ENCODE measurements at regions not wholly inside any gene's neighbourhood (a gene's known extent, or its start where the extent isn't known, plus 50 kb on each side); places are given as distances from the start of the nearest gene placed in this dataset.
"Not testable (repeated sequence)": the region's sequence is repeated elsewhere in the genome, so short reads cannot be mapped to it uniquely, and the experiment has no call there.

DNA sequence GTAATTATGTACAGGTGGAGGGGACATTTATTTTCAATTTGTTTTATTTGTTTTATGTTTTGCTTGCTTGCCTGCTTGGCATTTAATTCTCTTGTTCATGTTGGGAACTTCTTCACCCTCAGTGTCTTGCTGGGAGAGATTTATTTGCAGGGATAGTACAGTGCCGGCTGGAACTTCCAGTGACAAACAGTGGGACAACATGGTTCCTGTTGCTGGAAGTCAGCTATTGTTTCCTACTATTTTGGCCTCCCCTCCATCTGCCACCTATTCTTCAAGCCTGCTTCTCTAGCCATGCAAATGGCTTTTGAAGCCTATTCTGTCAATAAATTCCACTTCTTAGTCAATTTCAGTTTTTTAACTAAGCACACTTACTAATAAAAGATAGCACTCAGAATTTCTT, 105.4 kb upstream of the BANK1 start:
- DNase-seq (ENCODE audit: low read depth, low spot score), result no peak
- in situ Hi-C loops (cut with HindIII; ENCODE audit: low pct_unique_long_range_greater_than_20kb, low sequenced_read_pairs), result no loop called here

DNA sequence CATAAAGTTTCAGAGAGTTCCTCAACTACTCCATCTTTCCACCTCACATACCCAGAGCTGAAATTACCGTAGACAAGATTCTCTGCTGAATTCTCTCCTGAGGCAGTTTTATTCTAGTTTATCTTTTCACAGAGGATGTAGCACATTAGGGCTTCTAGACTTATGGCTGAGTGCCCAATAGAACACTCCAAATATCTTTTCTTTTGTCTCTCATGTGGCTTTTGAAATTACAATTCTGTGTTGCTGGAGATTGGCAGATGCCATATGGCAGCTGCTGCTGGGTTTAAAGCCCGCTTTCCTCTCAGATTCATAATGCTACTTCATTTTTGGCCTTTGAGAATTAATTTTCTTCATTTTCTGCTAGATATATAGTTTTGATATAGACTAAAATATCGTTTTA, 107.6 kb upstream of the BANK1 start:
- in situ Hi-C loops (cut with HindIII; ENCODE audit: low pct_unique_long_range_greater_than_20kb, low sequenced_read_pairs), result no loop called here

DNA sequence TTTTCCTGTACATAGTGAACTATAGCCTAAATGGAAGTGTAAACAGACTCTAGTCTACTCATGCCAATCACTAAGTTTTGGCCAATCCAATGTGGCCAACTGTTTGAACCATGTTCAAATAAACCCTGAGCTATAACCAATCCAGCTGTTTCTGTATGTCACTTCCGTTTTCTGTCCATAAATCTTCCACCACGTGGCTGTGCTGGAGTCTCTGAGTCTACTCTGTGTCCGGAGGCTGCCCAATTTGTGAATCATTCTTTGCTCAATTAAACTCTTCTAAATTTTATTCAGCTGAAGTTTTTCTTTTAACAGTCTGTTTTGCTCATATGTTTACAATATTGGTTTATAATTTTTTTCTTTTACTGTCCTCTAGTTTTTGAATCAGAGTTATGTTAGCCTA, 112.3 kb upstream of the BANK1 start:
- no peak for DNase-seq (ENCODE audit: low read depth, low spot score)
- in situ Hi-C loops (cut with HindIII; ENCODE audit: low pct_unique_long_range_greater_than_20kb, low sequenced_read_pairs), result no loop called here

More for the DNA sequence above, 107.6 kb upstream of the BANK1 start:
- no peak for DNase-seq (ENCODE audit: low read depth, low spot score)

DNA sequence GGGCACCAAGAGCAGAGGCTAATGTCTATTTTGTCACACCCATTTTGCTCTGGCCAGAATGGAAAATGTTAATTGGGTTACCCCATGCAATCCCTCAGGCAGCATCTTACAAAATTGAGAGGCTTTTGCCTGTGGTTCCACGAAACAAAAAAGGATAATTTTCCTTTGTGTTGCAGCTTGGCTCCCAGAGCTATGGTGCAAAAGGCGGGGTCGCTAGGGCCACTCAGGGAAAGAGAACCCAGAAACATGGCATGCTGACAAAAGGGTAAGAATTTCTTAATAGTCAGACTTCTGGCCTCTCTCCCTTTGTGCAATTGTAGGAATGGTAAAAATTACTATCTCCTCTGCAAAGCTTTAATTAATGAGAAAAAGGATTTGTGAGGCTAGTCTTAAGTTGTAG, 119.6 kb upstream of the BANK1 start:
- in situ Hi-C loops (cut with HindIII; ENCODE audit: low pct_unique_long_range_greater_than_20kb, low sequenced_read_pairs), result no loop called here
- no peak for DNase-seq (ENCODE audit: low read depth, low spot score)

DNA sequence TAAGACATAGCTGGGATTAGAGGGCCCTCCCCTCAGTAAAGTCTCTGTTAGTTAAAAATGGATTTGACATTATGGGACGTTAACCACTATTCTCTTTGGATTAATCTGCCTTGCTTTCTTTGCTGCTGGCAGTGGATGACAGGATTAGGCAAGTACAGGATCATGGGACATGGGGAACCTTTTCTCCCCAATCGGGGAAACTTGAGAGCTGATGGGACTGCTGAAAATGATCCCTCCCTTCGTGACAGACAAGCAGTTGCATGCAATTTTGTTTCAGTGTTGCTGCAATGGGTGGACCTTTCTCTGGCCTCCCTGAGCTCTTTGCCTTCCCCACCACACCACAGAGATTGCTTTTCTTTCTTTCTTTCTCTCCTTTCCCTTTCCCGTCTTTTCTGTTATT, 120.2 kb upstream of the BANK1 start:
- in situ Hi-C loops (cut with HindIII; ENCODE audit: low pct_unique_long_range_greater_than_20kb, low sequenced_read_pairs), result no loop called here
- no peak for DNase-seq (ENCODE audit: low read depth, low spot score)

DNA sequence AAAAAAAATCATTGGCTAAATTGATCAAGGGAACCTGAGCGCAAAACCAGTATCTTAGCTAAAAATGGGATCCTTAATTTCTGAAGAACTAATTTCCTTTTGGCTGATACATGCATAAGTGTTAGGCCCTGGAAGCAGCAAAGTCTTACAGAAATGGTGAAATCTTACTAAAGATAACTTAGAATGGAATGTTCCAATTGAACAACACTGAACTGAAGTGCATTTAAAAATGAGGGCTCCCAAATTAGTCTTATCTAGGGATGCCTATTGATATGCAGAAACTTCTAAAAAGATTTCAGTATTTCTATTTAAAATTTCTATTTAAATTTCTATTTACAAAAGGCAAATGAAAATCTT, 120.7 kb upstream of the BANK1 start:
- DNase-seq (ENCODE audit: low read depth, low spot score), result no peak
- in situ Hi-C loops (cut with HindIII; ENCODE audit: low pct_unique_long_range_greater_than_20kb, low sequenced_read_pairs), result no loop called here

DNA sequence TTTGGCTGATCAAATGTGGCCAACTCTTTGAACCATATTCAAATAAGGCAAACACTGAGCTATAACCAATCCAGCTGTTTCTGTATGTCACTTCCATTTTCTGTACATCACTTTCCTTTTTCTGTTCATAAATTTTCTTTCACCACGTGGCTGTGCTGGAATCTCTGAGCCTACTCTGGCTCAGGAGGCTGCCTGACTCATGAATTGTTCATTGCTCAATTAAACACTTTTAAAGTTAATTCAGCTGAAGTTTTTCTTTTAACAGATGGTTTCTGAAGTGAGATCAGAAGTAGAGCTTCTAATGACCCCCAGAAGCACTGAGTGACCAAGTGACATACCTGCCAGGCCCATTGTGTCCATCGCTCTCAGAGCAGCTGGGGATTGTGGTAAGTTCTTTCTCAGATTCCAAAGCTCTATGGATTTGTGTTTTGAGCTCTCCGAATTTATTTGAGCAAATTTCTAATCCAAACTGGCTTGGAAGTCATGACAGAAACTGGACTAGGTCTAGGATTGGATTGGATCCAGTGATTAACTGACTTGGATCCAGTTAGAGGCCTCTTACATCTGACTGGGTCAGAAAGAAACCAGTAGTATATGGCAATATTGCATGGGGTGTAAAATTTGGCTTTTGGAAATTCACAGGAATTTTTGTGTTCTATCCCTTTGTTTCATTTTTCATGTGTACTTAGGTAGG, 121.2 kb upstream of the BANK1 start:
- in situ Hi-C loops (cut with HindIII; ENCODE audit: low pct_unique_long_range_greater_than_20kb, low sequenced_read_pairs), result no loop called here
- no peak for DNase-seq (ENCODE audit: low read depth, low spot score)

DNA sequence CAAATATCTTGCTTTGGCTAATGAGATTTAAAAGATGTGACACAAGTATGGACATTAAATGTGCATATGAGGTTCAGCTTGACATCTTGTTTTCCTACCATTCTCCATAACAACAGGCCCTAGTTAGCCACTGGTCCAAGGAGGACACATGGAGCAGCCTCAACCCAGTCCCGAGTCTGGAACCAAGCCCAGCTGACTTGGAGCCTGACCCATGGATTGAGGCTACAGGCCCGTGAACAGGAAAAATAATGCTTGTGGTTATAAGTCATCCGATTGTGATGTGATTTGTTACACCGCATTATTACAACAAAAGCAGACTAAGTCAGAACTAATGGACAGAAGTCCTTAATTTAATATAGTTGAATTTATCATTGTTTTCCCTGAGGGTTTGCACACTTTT, 123.2 kb upstream of the BANK1 start:
- in situ Hi-C loops (cut with HindIII; ENCODE audit: low pct_unique_long_range_greater_than_20kb, low sequenced_read_pairs), result no loop called here
- DNase-seq (ENCODE audit: low read depth, low spot score), result no peak

DNA sequence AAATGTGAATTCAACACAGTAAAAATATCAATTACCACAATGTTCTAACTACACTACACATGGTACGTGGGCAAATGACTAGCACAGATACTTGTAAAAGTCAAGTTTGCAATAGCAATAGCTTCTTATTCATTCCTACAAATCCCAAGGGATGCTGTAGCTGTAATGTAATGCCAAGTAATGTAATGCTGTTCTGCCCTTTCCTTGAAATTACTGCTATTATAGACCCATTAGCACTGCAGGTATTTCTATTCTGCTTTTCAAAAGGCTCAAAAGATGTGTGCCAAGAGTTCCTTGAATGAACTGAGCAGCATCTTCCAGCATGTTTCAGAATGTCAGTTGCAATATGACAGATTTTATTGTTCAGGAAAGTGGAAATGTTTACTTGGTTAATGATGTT, 129.9 kb upstream of the BANK1 start:
- no peak for DNase-seq (ENCODE audit: low read depth, low spot score)
- in situ Hi-C loops (cut with HindIII; ENCODE audit: low pct_unique_long_range_greater_than_20kb, low sequenced_read_pairs), result no loop called here

DNA sequence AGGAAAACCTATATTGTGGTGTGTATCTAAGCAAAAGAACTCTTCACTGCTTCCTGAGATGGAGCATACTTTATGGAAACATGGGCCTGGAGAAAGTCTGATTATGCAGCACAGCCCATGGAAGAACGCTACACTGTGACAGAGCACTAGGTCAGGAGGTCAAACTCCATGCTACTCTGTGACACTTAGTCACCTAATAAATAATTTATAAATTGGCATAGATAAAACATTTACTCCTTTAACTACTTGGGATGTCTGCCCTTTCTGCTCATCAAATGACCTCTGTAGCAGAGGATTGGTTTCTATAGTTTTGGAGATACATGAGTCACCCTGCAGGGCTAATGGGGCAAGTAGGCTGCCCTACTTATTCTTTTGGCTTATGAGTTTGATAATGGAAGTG, 134.7 kb upstream of the BANK1 start:
- DNase-seq (ENCODE audit: low read depth, low spot score), result no peak
- in situ Hi-C loops (cut with HindIII; ENCODE audit: low pct_unique_long_range_greater_than_20kb, low sequenced_read_pairs), result no loop called here

DNA sequence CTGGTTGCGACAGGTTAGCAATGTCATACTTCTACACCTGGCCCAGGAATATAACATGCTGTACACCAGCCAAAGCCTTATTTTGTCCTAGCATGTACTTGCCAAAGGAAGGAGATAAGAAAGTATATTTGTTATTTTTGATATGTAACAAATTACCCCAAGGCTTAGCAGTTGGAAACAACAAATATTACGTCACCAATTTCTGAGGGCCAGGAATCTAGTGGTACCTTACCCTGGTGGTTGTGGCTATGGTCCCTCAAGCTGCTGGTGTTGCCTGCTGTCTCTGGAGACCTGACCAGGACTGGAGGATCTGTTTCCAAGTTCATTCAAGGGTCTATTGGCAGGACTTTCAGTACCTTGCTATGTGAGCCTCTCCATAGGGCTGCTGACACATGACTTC, 135.5 kb upstream of the BANK1 start:
- no peak for DNase-seq (ENCODE audit: low read depth, low spot score)
- in situ Hi-C loops (cut with HindIII; ENCODE audit: low pct_unique_long_range_greater_than_20kb, low sequenced_read_pairs), result no loop called here

DNA sequence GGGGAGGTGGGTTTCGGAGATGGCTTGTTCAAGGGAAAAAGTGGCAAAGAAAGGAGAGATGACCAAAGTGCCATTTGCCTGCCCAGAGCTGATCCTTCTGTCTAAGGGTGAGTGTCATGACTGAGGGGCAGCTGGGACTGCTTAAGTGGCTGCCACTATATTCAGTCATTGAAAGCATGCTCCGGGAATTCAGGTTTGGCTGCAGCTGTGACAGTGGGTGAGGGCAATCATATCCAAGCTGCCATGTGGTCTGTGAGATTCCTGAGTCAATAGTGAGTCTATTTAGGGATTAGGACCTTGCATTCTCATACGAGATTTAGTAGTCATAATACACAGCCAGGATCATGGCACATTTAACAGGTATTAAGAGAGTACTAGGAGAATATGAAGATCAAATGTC, 138.8 kb upstream of the BANK1 start:
- in situ Hi-C loops (cut with HindIII; ENCODE audit: low pct_unique_long_range_greater_than_20kb, low sequenced_read_pairs), result no loop called here
- DNase-seq (ENCODE audit: low read depth, low spot score), result no peak

DNA sequence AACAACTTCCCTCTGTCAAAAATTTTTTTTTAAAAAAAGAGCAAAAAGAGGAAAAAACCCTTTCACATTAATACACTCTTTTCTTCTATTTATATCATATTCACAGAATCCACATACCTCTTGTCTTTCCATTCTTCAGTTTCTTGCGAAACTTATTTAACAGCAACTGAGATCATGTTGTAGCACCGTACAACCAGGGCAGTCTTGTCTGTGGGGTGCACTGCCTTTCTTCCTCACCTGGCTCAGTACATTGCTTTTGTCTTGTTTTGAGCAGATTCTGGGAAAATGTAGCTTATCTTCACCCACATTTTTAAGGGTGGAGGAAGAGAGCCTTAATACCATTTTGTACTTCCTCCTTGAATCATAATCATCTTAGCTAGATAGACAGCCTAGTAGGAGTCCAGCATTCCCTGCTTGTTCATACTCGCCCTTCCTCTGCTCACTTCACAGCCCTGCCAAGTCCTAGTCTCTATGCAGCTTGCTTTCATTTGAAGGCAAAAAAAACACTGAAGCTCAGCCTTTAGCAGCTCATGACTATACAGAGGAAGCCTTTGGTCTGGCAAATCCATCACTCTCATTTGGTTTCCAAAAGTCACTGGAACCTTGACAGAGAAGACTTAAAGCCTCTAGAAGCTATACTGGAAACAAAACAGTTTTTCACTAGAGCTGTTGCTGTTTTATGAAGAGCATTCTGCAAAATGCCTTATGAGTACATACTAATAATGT, 140.6 kb upstream of the BANK1 start:
- no peak for DNase-seq (ENCODE audit: low read depth, low spot score)
- in situ Hi-C loops (cut with HindIII; ENCODE audit: low pct_unique_long_range_greater_than_20kb, low sequenced_read_pairs), result no loop called here

DNA sequence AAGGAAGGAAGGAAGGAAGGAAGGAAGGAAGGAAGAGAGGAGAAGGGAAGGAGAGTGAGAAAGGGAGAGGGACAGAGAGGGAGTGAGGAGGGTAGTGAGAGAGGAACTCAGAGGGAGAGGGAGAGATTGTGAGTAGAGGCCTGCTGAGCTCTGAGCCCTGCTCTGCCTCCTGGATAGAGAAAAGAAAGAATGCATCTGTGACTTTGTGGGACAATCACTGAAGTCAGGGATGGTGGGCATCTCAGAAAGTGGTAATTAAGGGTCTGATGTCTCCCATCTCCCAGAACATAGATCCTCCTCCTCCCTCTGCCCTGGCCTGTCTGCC, 142.9 kb upstream of the BANK1 start:
- in situ Hi-C loops (cut with HindIII; ENCODE audit: low pct_unique_long_range_greater_than_20kb, low sequenced_read_pairs), result no loop called here
- DNase-seq (ENCODE audit: low read depth, low spot score), result no peak

DNA sequence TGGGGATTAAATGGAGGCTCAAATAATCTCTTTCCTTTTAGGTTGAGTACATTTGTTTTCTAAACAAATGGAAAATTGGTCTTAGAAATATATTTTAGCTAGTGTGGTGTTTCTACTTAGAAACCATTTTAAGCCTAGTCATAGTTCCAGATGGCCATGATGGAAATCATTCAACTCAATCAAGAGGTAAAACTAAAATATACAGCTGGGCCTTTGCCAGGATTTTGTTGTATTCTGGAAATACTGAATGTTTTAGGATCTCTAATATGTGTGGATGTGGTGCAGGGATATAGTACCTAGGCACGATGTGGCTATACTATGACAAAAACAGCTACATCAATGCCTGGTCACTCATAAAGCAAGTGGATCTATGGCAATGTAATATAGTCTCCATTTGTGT, 146.0 kb upstream of the BANK1 start:
- DNase-seq (ENCODE audit: low read depth, low spot score), result no peak
- in situ Hi-C loops (cut with HindIII; ENCODE audit: low pct_unique_long_range_greater_than_20kb, low sequenced_read_pairs), result no loop called here

DNA sequence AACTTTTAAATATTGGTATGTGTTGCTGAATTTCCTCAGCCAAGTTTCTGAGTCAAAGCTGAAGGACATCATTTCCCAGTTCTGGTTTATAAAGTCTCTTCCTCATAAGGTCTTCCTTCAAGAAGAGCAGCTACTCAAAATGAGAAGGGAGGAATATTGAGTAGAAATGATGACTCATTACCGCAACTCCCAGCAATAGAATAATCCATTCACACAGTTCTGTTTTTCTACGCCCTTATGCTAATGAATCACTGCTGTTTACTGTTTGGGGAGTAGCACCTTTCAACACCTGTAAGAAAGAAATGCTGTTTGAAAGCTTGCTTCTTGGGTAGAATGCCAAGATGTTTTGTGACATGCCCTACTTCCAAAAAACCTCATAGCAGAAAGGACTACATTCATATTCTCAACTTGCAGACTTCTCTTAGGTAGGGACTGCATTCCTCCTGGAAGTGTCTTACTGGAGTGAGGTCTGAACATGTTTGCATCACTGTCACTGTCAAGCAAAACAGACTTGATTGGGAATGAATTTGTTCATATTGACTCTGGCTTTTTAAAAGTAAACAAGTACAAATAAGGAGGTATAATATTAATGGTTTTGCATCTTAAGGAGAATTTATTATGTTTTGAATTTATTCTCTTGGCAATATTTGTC, 147.2 kb upstream of the BANK1 start:
- DNase-seq (ENCODE audit: low read depth, low spot score), result peak; percentile 14
- in situ Hi-C loops (cut with HindIII; ENCODE audit: low pct_unique_long_range_greater_than_20kb, low sequenced_read_pairs), result no loop called here

DNA sequence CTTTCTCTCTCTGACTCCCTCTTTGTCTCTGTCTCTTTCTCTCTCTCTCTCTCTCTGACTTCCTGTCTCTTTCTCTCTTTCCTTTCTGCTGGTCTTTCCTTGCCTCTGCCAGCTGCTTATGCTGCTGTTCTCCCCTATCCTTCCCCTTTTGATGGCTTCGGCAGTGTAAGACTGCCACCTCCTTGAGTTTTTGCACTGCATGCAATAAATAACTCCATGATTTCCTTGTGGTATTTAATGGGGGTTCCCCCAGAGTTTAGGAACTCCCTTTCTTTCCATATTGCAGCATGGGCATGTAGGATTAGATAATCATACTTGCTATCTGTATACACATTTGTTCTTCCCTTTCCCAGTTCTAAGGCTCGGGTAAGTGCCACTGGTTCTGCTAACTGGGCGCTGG, 157.8 kb upstream of the BANK1 start:
- DNase-seq (ENCODE audit: low read depth, low spot score); in situ Hi-C loops (cut with HindIII; ENCODE audit: low pct_unique_long_range_greater_than_20kb, low sequenced_read_pairs): not testable (repeated sequence)

DNA sequence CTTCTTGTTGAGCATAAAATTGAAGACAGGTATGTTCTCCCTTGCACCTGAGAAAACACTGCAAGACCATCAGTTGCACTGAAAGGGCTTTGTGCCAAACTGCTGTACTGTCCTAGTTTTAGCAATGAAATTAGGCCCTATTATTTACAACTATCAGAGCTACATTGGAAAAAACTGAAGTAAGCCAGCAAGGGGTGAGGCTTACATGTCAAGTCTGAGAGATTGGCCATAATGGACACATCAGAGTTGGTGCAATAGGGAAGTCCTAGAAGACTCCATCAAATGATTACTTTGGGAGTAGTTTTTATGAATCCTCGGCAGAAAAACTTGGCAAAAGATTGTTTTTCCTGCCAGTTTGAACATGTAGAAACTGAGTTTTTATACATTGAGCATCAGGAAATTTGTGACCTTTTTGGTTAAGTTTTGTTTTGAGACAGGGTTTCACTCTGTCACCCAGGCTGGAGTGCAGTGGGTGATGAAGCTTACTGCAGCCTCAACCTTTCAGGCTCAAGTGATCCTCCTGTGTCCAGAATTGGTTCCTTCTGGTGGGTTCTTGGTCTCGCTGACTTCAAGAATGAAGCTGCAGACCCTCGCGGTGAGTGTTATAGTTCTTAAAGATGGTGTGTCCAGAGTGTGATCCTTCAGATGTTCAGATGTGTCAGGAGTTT, 160.1 kb upstream of the BANK1 start:
- no peak for DNase-seq (ENCODE audit: low read depth, low spot score)
- in situ Hi-C loops (cut with HindIII; ENCODE audit: low pct_unique_long_range_greater_than_20kb, low sequenced_read_pairs), result no loop called here

DNA sequence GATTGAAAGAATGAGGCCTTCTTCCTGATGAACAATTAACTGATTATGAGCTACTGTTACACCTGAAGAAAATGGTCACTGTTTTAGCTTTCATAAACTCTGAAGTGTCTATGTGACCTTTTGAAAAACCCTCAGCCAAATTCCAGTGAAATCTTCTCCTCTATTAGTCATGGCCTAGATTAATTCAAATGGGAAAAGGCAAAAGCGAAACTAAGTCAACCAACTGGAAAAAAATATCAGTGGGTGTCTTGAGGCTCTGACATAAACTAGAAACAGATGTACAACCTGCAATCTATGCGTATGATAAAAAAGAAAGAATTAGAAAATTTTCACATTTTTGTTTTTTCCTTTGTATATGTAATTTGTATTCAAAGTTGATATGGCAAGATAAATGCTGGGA, 169.4 kb upstream of the BANK1 start:
- DNase-seq (ENCODE audit: low read depth, low spot score), result no peak
- in situ Hi-C loops (cut with HindIII; ENCODE audit: low pct_unique_long_range_greater_than_20kb, low sequenced_read_pairs), result no loop called here
